ENCODE measurements at regions not wholly inside any gene's neighbourhood (a gene's known extent, or its start where the extent isn't known, plus 50 kb on each side); places are given as distances from the start of the nearest gene placed in this dataset.

- BruUV-seq (replicated peaks) = no TSS peak
- intact Hi-C loops (cut with micrococcal nuclease) = no loop called here
Observed at GRCh38 chr2:154934213-154934612, 235.7 kb downstream of the KCNJ3 start.

DNA sequence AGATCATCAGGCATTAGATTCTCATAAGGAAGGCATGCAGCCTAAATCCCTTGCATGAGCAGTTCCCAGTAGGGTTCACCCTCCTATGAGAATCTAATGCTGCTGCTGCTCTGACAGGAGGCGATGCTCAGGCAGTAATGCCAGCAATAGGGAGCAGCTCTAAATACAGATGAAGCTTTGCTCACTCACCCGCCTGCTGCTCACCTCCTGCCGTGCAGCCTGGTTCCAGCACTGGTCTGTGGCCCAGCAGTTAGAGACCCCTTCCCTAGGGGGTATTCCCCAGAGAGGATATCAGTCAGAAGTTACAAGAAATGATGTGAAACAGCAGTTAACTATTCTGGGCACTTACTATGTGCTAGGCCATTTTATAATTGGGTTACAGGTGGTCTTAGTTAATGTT, 226.0 kb downstream of the KCNJ3 start:
- H3K4me3 Mint-ChIP-seq (ENCODE audit: unreplicated experiment) = no peak overlapping the region
- no peak for DNase-seq (ENCODE audit: unreplicated experiment)
- intact Hi-C loops (cut with micrococcal nuclease) = no loop called here
- H3K9me3 Mint-ChIP-seq (ENCODE audit: unreplicated experiment) = no peaks in the 10 kb centered on the region
- BruUV-seq (replicated peaks) = no TSS peak
- CTCF ChIA-PET = no interaction called here
- no peaks in the 10 kb centered on the region for H3K36me3 Mint-ChIP-seq (ENCODE audit: insufficient read depth, unreplicated experiment)
- TF ChIP-seq, protein P1, sequence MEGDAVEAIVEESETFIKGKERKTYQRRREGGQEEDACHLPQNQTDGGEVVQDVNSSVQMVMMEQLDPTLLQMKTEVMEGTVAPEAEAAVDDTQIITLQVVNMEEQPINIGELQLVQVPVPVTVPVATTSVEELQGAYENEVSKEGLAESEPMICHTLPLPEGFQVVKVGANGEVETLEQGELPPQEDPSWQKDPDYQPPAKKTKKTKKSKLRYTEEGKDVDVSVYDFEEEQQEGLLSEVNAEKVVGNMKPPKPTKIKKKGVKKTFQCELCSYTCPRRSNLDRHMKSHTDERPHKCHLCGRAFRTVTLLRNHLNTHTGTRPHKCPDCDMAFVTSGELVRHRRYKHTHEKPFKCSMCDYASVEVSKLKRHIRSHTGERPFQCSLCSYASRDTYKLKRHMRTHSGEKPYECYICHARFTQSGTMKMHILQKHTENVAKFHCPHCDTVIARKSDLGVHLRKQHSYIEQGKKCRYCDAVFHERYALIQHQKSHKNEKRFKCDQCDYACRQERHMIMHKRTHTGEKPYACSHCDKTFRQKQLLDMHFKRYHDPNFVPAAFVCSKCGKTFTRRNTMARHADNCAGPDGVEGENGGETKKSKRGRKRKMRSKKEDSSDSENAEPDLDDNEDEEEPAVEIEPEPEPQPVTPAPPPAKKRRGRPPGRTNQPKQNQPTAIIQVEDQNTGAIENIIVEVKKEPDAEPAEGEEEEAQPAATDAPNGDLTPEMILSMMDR (IDR thresholded peaks at IDR 0.05; ENCODE audit: unreplicated experiment) = no peak
- POLR2A ChIA-PET = no interaction called here
- no peaks in the 10 kb centered on the region for H3K4me1 Mint-ChIP-seq (ENCODE audit: insufficient read depth, unreplicated experiment)
- peaks cover 2% of the 10 kb centered on the region for H3K27me3 Mint-ChIP-seq (ENCODE audit: insufficient read depth, unreplicated experiment)
- H3K27ac Mint-ChIP-seq (ENCODE audit: low read depth, unreplicated experiment) = no peak overlapping the region

More at GRCh38 chr2:154934213-154934612, 235.7 kb downstream of the KCNJ3 start:
- H3K27me3 Mint-ChIP-seq (ENCODE audit: insufficient read depth, unreplicated experiment) = peaks cover 48% of the 10 kb centered on the region
- H3K9me3 Mint-ChIP-seq (ENCODE audit: unreplicated experiment) = peaks cover 7% of the 10 kb centered on the region
- DNase-seq (ENCODE audit: unreplicated experiment) = no peak
- ChIA-PET CTCF (no interaction called here), POLR2A (no interaction called here)
- no peaks in the 10 kb centered on the region for H3K36me3 Mint-ChIP-seq (ENCODE audit: insufficient read depth, unreplicated experiment)
- no peak overlapping the region for H3K4me3 Mint-ChIP-seq (ENCODE audit: unreplicated experiment)
- TF ChIP-seq, protein P1 (IDR thresholded peaks at IDR 0.05; ENCODE audit: unreplicated experiment) = no peak
- no peaks in the 10 kb centered on the region for H3K4me1 Mint-ChIP-seq (ENCODE audit: insufficient read depth, unreplicated experiment)
- H3K27ac Mint-ChIP-seq (ENCODE audit: low read depth, unreplicated experiment) = no peak overlapping the region

- Mint-ChIP-seq H3K9me3 (ENCODE audit: unreplicated experiment) (no peaks in the 10 kb centered on the region), H3K27me3 (ENCODE audit: insufficient read depth, unreplicated experiment) (peaks cover 61% of the 10 kb centered on the region), H3K4me1 (ENCODE audit: insufficient read depth, unreplicated experiment) (no peaks in the 10 kb centered on the region), H3K4me3 (ENCODE audit: unreplicated experiment) (no peak overlapping the region), H3K27ac (ENCODE audit: low read depth, unreplicated experiment) (no peak overlapping the region), H3K36me3 (ENCODE audit: insufficient read depth, unreplicated experiment) (no peaks in the 10 kb centered on the region)
- intact Hi-C loops (cut with micrococcal nuclease) = no loop called here
- TF ChIP-seq, protein P1 (IDR thresholded peaks at IDR 0.05; ENCODE audit: unreplicated experiment) = no peak
- ChIA-PET CTCF (interaction anchor here (0.6 kb wide), 1 partner anchor 60 kb away, joined by 3 read pairs; no protein-coding TSS in a partner anchor), POLR2A (no interaction called here)
- BruUV-seq (replicated peaks) = no TSS peak
- DNase-seq (ENCODE audit: unreplicated experiment) = no peak
Observed at GRCh38 chr2:154914561-154914960, 216.1 kb downstream of the KCNJ3 start.

DNA sequence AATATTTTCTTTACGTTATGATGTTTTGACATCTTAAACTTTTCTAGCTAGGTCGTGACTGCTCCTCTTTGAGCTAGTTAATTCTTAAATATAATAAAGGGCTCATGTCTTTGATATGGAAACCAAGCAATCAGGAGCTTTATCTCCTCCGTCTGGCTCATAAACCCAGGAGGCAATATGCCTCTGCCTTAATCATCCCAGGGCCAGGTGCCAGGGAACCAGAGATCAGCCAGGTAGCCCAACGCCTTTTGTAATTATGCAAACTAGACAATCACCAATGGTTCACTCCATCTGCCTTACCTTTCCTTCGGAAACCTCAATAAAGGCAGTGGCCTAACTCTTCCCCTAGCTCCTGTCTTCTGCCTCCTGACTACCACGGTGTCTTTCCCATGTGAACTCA, 213.7 kb downstream of the KCNJ3 start:
- Mint-ChIP-seq H3K4me3 (ENCODE audit: unreplicated experiment) (no peak overlapping the region), H3K36me3 (ENCODE audit: insufficient read depth, unreplicated experiment) (no peaks in the 10 kb centered on the region), H3K9me3 (ENCODE audit: unreplicated experiment) (no peaks in the 10 kb centered on the region), H3K27me3 (ENCODE audit: insufficient read depth, unreplicated experiment) (peaks cover 64% of the 10 kb centered on the region), H3K4me1 (ENCODE audit: insufficient read depth, unreplicated experiment) (no peaks in the 10 kb centered on the region), H3K27ac (ENCODE audit: low read depth, unreplicated experiment) (no peak overlapping the region)
- intact Hi-C loops (cut with micrococcal nuclease) = no loop called here
- BruUV-seq (replicated peaks) = no TSS peak
- CTCF ChIA-PET = interaction anchor here (0.7 kb wide), 2 partner anchors 29 to 245 kb away, joined by 3 to 4 read pairs; no protein-coding TSS in a partner anchor
- TF ChIP-seq, protein P1 (IDR thresholded peaks at IDR 0.05; ENCODE audit: unreplicated experiment) = no peak
- POLR2A ChIA-PET = no interaction called here
- no peak for DNase-seq (ENCODE audit: unreplicated experiment)

Measured in MCF 10A (cell line).